Omental fat pad (tissue), 3 donors: ENCODE measurements at regions not wholly inside any gene's neighbourhood (a gene's known extent, or its start where the extent isn't known, plus 50 kb on each side); places are given as distances from the start of the nearest gene placed in this dataset.

Experiments used
- ATAC-seq: fragments of 150-250 bp; one replicate; pipeline ENCODE4 v1.9.1; 2016; ENCODE audit warnings: mild to moderate bottlenecking, moderate library complexity; ENCODE audit not compliant: low FRiP score
- DNase-seq: peaks from one replicate; pipeline ENCODE4 v3.0.0-alpha.2; 2019; ENCODE audit warnings: low spot score
- TF ChIP-seq, protein P1 (sequence below), 3 donors: fragments of 450-650 bp; IDR thresholded peaks; one replicate each; pipeline ENCODE4 v1.5.1; 2016 to 2017; ENCODE audit warnings: antibody characterized with exemption in 3 of 3, mild to moderate bottlenecking in 3 of 3, moderate library complexity in 2 of 3

DNA sequence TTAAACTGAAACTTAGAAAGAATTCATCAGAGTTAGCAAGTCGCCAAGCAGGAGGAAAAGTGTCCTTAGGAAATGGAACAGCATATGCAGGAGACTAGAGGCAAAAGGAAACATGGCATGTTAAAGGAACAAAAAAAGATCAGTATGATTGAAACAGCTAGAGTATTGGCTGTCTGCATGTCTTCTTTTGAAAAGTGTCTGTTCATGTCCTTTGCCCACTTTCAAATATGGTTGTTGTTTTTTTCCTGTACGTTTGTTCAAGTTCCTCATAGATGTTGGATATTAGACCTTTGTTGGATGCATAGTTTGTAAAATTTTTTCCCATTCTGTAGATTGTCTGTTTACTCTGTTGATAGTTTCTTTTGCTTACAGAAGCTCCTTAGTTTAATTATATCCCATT lies 161.6 kb downstream of the NR4A2 start:
- DNase-seq (no peak), ATAC-seq (no peak)
- TF ChIP-seq, protein P1, sequence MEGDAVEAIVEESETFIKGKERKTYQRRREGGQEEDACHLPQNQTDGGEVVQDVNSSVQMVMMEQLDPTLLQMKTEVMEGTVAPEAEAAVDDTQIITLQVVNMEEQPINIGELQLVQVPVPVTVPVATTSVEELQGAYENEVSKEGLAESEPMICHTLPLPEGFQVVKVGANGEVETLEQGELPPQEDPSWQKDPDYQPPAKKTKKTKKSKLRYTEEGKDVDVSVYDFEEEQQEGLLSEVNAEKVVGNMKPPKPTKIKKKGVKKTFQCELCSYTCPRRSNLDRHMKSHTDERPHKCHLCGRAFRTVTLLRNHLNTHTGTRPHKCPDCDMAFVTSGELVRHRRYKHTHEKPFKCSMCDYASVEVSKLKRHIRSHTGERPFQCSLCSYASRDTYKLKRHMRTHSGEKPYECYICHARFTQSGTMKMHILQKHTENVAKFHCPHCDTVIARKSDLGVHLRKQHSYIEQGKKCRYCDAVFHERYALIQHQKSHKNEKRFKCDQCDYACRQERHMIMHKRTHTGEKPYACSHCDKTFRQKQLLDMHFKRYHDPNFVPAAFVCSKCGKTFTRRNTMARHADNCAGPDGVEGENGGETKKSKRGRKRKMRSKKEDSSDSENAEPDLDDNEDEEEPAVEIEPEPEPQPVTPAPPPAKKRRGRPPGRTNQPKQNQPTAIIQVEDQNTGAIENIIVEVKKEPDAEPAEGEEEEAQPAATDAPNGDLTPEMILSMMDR (IDR thresholded peaks at IDR 0.05): no peak

DNA sequence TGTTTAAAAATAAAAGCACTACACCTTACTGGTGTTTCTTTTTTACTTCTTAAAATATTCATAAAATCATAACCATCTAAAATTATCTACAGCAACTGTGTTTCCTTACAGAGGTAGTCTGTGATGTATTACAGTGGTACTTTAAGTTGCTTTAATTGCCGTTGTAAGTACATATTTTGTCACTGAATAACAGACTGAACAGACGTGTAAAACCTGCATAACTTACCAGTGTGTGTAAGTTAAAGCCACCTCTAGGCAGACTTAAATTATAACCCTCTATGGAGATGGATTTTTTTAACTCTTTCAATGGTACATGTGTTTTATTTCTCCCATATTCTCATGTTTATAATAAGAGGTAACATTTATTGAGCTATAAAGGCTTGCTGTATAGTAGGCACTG lies 166.8 kb downstream of the NR4A2 start:
- TF ChIP-seq, protein P1 (IDR thresholded peaks at IDR 0.05): no peak
- ATAC-seq (no peak), DNase-seq (no peak)

DNA sequence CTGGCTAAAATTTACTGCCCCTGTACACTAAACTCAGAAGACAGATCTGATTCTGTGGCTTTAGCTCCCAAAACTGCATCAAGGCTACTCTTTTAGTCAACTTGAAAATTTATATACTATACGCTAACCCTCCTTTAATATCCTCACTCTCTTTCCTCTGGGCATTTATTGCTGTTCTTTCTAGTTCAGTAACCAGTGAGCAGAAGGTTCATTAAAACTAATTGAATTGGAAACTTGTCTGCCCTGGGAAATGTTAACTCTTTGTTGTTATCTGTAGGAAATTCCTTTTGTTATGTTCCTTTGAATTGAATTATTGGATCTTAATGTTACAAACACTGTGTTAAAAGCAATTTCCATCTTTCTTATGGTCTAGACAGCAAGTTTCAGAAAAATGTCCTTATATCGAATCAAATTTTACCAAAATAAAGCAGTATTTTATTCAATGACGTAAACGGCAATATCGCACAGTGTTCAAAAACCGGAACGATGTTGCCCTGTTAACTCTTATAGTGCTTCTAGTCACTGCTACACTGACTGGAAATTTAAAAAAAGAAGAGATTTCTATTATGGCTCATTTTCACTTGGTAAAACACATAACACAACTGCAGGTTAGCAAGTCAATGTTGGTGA lies 168.3 kb downstream of the NR4A2 start:
- ATAC-seq (no peak), DNase-seq (no peak)
- TF ChIP-seq, protein P1 (IDR thresholded peaks at IDR 0.05): no peak

DNA sequence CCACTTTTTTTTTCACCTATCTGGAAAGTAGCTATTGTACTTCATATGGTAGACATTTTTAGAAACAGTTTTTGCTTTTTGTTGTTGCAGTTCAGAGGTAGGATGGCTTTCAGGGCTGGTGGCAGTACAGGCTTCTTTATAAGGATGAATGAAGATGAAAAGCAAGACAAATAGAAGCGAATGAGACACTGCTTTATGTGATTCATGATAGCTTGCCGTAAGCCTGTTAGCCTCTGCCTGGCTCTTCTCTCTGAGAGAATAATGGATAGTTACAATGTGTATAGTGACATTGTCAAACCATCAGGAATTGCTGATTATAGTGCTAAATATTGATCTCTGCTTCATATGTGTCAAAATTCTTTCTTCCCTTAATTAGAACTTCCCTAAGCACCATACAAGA lies 173.7 kb downstream of the NR4A2 start:
- TF ChIP-seq, protein P1 (IDR thresholded peaks at IDR 0.05): no peak
- DNase-seq (no peak), ATAC-seq (no peak)

DNA sequence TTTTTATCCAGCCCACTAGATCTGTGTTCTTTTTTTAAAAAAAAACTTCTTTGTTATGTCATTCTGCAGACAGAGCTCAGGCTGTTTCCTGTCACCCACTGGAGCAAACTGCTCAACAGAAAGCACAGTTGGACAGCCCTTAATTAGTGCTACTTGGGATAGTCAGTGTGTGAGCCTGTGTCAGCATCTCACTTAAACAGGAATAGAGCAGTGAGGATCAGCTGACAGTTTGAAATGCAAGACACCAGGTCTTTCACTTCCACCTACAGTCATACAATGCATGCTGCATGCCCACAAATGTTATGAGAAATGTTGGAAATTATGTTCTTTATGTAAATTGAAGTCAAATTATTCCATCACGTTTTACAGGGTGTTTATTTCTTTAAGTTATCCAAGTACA lies 174.9 kb downstream of the NR4A2 start:
- no peak for DNase-seq
- no peak for ATAC-seq
- TF ChIP-seq, protein P1 (IDR thresholded peaks at IDR 0.05): no peak

DNA sequence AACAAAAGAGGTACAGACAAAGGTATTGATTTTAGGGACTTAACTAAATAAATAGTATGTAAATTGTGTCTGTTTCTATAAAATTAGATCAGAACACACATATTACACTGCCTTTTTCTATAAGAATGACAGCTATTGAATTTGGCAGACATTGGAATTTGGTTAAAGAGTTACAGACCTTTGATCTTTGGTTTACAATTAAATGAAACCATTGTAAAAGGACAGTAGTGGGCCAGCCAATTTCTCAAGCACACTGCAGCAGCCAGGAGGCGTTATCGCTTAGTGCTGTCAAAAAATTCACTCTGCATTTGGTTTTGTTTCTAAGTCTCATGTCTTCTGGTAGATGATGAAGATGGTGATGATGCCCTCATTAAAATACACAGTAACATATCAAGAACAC lies 175.9 kb downstream of the NR4A2 start:
- TF ChIP-seq, protein P1 (IDR thresholded peaks at IDR 0.05): no peak
- no peak for ATAC-seq
- no peak for DNase-seq

DNA sequence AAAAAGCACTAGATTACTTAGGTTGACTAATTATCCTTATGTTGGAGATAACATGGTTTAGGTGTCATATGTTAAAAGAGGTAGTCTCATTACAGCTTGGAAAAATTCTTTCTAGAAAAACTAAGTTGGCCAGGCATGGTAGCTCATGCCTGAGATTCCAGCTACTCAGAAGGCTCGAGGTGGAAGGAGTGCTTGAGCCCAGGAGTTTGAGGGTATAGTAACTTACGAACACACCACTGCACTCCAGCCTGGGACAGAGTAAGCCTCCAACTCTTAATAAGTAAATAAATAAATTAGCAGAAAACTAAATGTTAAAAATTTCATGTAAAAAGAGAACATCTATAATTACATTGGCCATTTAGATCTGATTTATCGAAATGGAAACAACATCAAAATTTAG lies 177.2 kb downstream of the NR4A2 start:
- DNase-seq (no peak), ATAC-seq (no peak)
- TF ChIP-seq, protein P1 (IDR thresholded peaks at IDR 0.05): no peak
